CD14-positive monocyte (primary cell): ENCODE measurements at regions not wholly inside any gene's neighbourhood (a gene's known extent, or its start where the extent isn't known, plus 50 kb on each side); places are given as distances from the start of the nearest gene placed in this dataset.

Experiments used
- DNase-seq, 3 donors: peaks; one replicate each; pipeline ENCODE4 v3.0.0-alpha.2; 2011 to 2022
- H2AFZ ChIP-seq: 2 replicates; pipeline ENCODE4 v1.6.0; 2012; ENCODE audit warnings: mild to moderate bottlenecking, low read depth, low read length, inconsistent platforms; ENCODE audit not compliant: insufficient read depth, poor library complexity, severe bottlenecking
- H3K27ac ChIP-seq, 2 donors: 1 replicate in 1 of 2; 2 replicates in 1 of 2; pipeline ENCODE4 v1.5.1; 2012 to 2013; ENCODE audit warnings: low read length in 2 of 2, control low read depth in 1 of 2, inconsistent platforms in 1 of 2, low read depth in 1 of 2, mild to moderate bottlenecking in 1 of 2
- H3K27me3 ChIP-seq, 2 donors: one replicate each; pipeline versions ENCODE4 v1.6.0 to v1.6.1; 2011 to 2013; ENCODE audit warnings: low read length in 2 of 2; ENCODE audit not compliant: control insufficient read depth in 2 of 2, insufficient read depth in 2 of 2
- H3K36me3 ChIP-seq, 2 donors: replicated peaks in 1 of 2; 1 replicate in 1 of 2; 2 replicates in 1 of 2; pipeline versions ENCODE4 v1.5.1 to v1.6.1; 2012 to 2013; ENCODE audit warnings: low read length in 2 of 2, control low read depth in 1 of 2, inconsistent platforms in 1 of 2, mild to moderate bottlenecking in 1 of 2; ENCODE audit not compliant: insufficient read depth in 2 of 2, control insufficient read depth in 1 of 2
- H3K4me1 ChIP-seq, 2 donors: 1 replicate in 1 of 2; 2 replicates in 1 of 2; pipeline versions ENCODE4 v1.5.1 to v1.6.1; 2012 to 2013; ENCODE audit warnings: low read length in 2 of 2, control low read depth in 1 of 2, inconsistent platforms in 1 of 2, mild to moderate bottlenecking in 1 of 2, moderate library complexity in 1 of 2; ENCODE audit not compliant: insufficient read depth in 2 of 2, control insufficient read depth in 1 of 2
- H3K4me2 ChIP-seq: replicated peaks from 2 replicates; pipeline ENCODE3; 2012; ENCODE audit warnings: low read length, moderate library complexity, mild to moderate bottlenecking; ENCODE audit not compliant: poor library complexity, severe bottlenecking; ENCODE audit errors: extremely low read depth
- H3K4me3 ChIP-seq, 3 experiments: fragments of 200-600 bp in 1 of 3; sonication (generic) in 1 of 3; replicated peaks in 1 of 3; 1 replicate in 2 of 3; 2 replicates in 1 of 3; pipeline ENCODE4 v1.5.1; 2011 to 2013; ENCODE audit warnings: low read length in 3 of 3, mild to moderate bottlenecking in 3 of 3, control low read depth in 2 of 3, low read depth in 2 of 3, inconsistent platforms in 1 of 3, moderate library complexity in 1 of 3
- H3K79me2 ChIP-seq: 2 replicates; pipeline ENCODE4 v1.6.0; 2012; ENCODE audit warnings: mild to moderate bottlenecking, control low read depth, inconsistent platforms, low read length, moderate library complexity; ENCODE audit not compliant: insufficient read depth
- H3K9ac ChIP-seq: 2 replicates; pipeline ENCODE4 v1.6.0; 2017; ENCODE audit warnings: low read length, mild to moderate bottlenecking; ENCODE audit not compliant: insufficient read depth, poor library complexity, severe bottlenecking
- H3K9me3 ChIP-seq, 2 donors: replicated peaks in 1 of 2; 1 replicate in 1 of 2; 2 replicates in 1 of 2; pipeline versions ENCODE4 v1.5.1 to v1.6.1; 2012 to 2013; ENCODE audit warnings: low read length in 2 of 2, control low read depth in 1 of 2; ENCODE audit not compliant: control insufficient read depth in 1 of 2, insufficient read depth in 1 of 2
- H4K20me1 ChIP-seq: 2 replicates; pipeline ENCODE4 v1.6.0; 2012; ENCODE audit warnings: mild to moderate bottlenecking, low read length, control low read depth, moderate library complexity; ENCODE audit not compliant: insufficient read depth
- H3K27ac Mint-ChIP-seq, 7 donors: one replicate each; pipeline ENCODE4 v1.8.0; 2020; ENCODE audit warnings: mild to moderate bottlenecking in 7 of 7, mixed read lengths in 7 of 7, moderate library complexity in 6 of 7, inconsistent platforms in 2 of 7
- H3K27me3 Mint-ChIP-seq, 3 donors: one replicate each; pipeline ENCODE4 v1.8.0; 2021 to 2022; ENCODE audit warnings: low read depth in 3 of 3, mild to moderate bottlenecking in 3 of 3, mixed read lengths in 3 of 3, moderate library complexity in 3 of 3, inconsistent platforms in 1 of 3
- H3K36me3 Mint-ChIP-seq, 2 donors: one replicate each; pipeline ENCODE4 v1.8.0; 2020; ENCODE audit warnings: mixed read lengths in 2 of 2, inconsistent platforms in 1 of 2, mild to moderate bottlenecking in 1 of 2
- H3K4me1 Mint-ChIP-seq: one replicate; pipeline ENCODE4 v1.8.0; 2020; ENCODE audit warnings: mild to moderate bottlenecking, mixed read lengths
- H3K4me3 Mint-ChIP-seq, 2 donors: one replicate each; pipeline ENCODE4 v1.8.0; 2020; ENCODE audit warnings: mild to moderate bottlenecking in 2 of 2, mixed read lengths in 2 of 2, moderate library complexity in 1 of 2
- H3K9me3 Mint-ChIP-seq, 7 donors: one replicate each; pipeline ENCODE4 v1.8.0; 2020 to 2022; ENCODE audit warnings: mixed read lengths in 7 of 7, mild to moderate bottlenecking in 6 of 7, moderate library complexity in 6 of 7, inconsistent platforms in 2 of 7
- CTCF ChIP-seq: fragments of 200-600 bp; IDR thresholded peaks from one replicate; pipeline ENCODE4 v1.8.0; 2022; ENCODE audit warnings: antibody characterized with exemption, mild to moderate bottlenecking
- WGBS: methylation state at CpG from one replicate; pipeline ENCODE4 v1.1.5; 2013; ENCODE audit warnings: missing lambda C conversion rate; ENCODE audit not compliant: insufficient coverage; 5-methylcytosine and 5-hydroxymethylcytosine counted together
- intact Hi-C, 2 donors: fragments of 100-400 bp; cut with micrococcal nuclease; formaldehyde crosslinking; loops; one replicate each; pipeline versions ENCODE4 v1.15.0 to v1.15.1; 2023

- Histone ChIP-seq H3K9ac (no peak overlapping the region), H4K20me1 (no peaks in the 10 kb centered on the region), H3K4me1 (no peaks in the 10 kb centered on the region), H3K36me3 (no peaks in the 10 kb centered on the region), H3K27ac (no peak overlapping the region), H3K27me3 (no peaks in the 10 kb centered on the region), H3K4me3 (no peak overlapping the region), H3K79me2 (no peaks in the 10 kb centered on the region), H3K9me3 (peaks cover 0 to 9% of the 10 kb centered on the region in 2 donors), H3K4me2 (no peak overlapping the region), H2AFZ (no peak overlapping the region)
- Mint-ChIP-seq H3K4me3 (no peak overlapping the region), H3K9me3 (peaks cover 2 to 13% (median 9%) of the 10 kb centered on the region in 7 donors), H3K4me1 (no peaks in the 10 kb centered on the region), H3K27me3 (peaks cover 0 to 1% (median 0%) of the 10 kb centered on the region in 3 donors), H3K27ac (no peak overlapping the region), H3K36me3 (no peaks in the 10 kb centered on the region)
- TF ChIP-seq CTCF = no peak
- no peak for DNase-seq
- intact Hi-C loops = no loop called here
- 66% methylated on average over 4 of the region's 7 CpGs for WGBS
Observed at GRCh38 chr1:59156526-59157199, 140.2 kb upstream of the FGGY start.

- Mint-ChIP-seq H3K36me3 (no peaks in the 10 kb centered on the region), H3K4me1 (no peaks in the 10 kb centered on the region), H3K4me3 (no peak overlapping the region), H3K9me3 (peaks cover 2 to 13% (median 9%) of the 10 kb centered on the region in 7 donors), H3K27me3 (no peaks in the 10 kb centered on the region), H3K27ac (no peak overlapping the region)
- Histone ChIP-seq H3K36me3 (no peaks in the 10 kb centered on the region), H3K4me1 (no peaks in the 10 kb centered on the region), H3K4me2 (no peak overlapping the region), H3K79me2 (no peaks in the 10 kb centered on the region), H4K20me1 (no peaks in the 10 kb centered on the region), H3K27ac (no peak overlapping the region), H2AFZ (no peak overlapping the region), H3K9me3 (peaks cover 0 to 9% of the 10 kb centered on the region in 2 donors), H3K9ac (no peak overlapping the region), H3K27me3 (no peaks in the 10 kb centered on the region), H3K4me3 (no peak overlapping the region)
- TF ChIP-seq CTCF = no peak
- intact Hi-C loops = no loop called here
- DNase-seq = no peak
Observed at GRCh38 chr1:59158321-59158720, 138.6 kb upstream of the FGGY start.
